SK-N-SH treated with all-trans-retinoic acid at 6 μM for 48 hours (cell line): ENCODE measurements at regions not wholly inside any gene's neighbourhood (a gene's known extent, or its start where the extent isn't known, plus 50 kb on each side); places are given as distances from the start of the nearest gene placed in this dataset.

ENCODE experiments used
- ATAC-seq: fragments of 200-7000 bp; cut with Tn5 transposase; 3 replicates; pipeline ENCODE4 v1.9.1; 2020; ENCODE audit warnings: mild to moderate bottlenecking, moderate library complexity
- ARNTL ChIP-seq: fragments of 450-650 bp; formaldehyde crosslinking; IDR thresholded peaks from 2 replicates; pipeline ENCODE4 v1.5.0; 2020; ENCODE audit warnings: low read depth, mild to moderate bottlenecking, moderate library complexity, borderline replicate concordance
- BACH2 ChIP-seq: fragments of 250-450 bp; sonication (Bioruptor Pico); IDR thresholded peaks from 2 replicates; pipeline ENCODE4 v1.9.0; 2021; ENCODE audit warnings: mild to moderate bottlenecking, borderline replicate concordance
- CREB5 ChIP-seq: fragments of 250-450 bp; sonication (Bioruptor Pico); IDR thresholded peaks from 2 replicates; pipeline ENCODE4 v1.5.1; 2020; ENCODE audit warnings: low read depth, mild to moderate bottlenecking, moderate library complexity
- CSDC2 ChIP-seq: fragments of 250-450 bp; sonication (Bioruptor Pico); IDR thresholded peaks from 2 replicates; pipeline ENCODE4 v1.5.0; 2020; ENCODE audit warnings: mild to moderate bottlenecking, moderate library complexity
- CSRNP3 ChIP-seq: fragments of 250-450 bp; sonication (Bioruptor Pico); IDR thresholded peaks from 2 replicates; pipeline ENCODE4 v1.5.1; 2021; ENCODE audit warnings: mild to moderate bottlenecking, moderate library complexity
- ESRRG ChIP-seq: fragments of 250-450 bp; sonication (Bioruptor Pico); IDR thresholded peaks from 2 replicates; pipeline ENCODE4 v1.6.1; 2021; ENCODE audit warnings: mild to moderate bottlenecking
- GLIS3 ChIP-seq: fragments of 250-450 bp; sonication (Bioruptor Pico); IDR thresholded peaks from 2 replicates; pipeline ENCODE4 v1.5.0; 2020; ENCODE audit warnings: mild to moderate bottlenecking, moderate library complexity
- ISL1 ChIP-seq: fragments of 250-450 bp; sonication (Bioruptor Pico); IDR thresholded peaks from 2 replicates; pipeline ENCODE4 v2.1.2; 2022; ENCODE audit warnings: mild to moderate bottlenecking, moderate library complexity
- OSR1 ChIP-seq: fragments of 250-450 bp; sonication (Bioruptor Pico); IDR thresholded peaks from 2 replicates; pipeline ENCODE4 v1.8.0; 2022; ENCODE audit warnings: moderate library complexity, mild to moderate bottlenecking, inconsistent platforms
- PPARA ChIP-seq: fragments of 250-450 bp; sonication (Bioruptor Pico); IDR thresholded peaks from 2 replicates; pipeline ENCODE4 v1.5.0; 2020; ENCODE audit warnings: mild to moderate bottlenecking, borderline replicate concordance
- RARB ChIP-seq: fragments of 250-450 bp; sonication (Bioruptor Pico); IDR thresholded peaks from 2 replicates; pipeline ENCODE4 v1.8.0; 2021; ENCODE audit warnings: mild to moderate bottlenecking, moderate library complexity
- SNAI2 ChIP-seq: fragments of 250-450 bp; sonication (Bioruptor Pico); IDR thresholded peaks from 2 replicates; pipeline ENCODE4 v1.5.0; 2020; ENCODE audit warnings: mild to moderate bottlenecking, moderate library complexity
- TCF4 ChIP-seq: fragments of 250-450 bp; sonication (Bioruptor Pico); IDR thresholded peaks from 2 replicates; pipeline ENCODE4 v1.8.0; 2021; ENCODE audit warnings: mild to moderate bottlenecking, moderate library complexity, borderline replicate concordance
- TOX ChIP-seq: fragments of 250-450 bp; sonication (Bioruptor Pico); IDR thresholded peaks from 2 replicates; pipeline ENCODE4 v1.8.0; 2021; ENCODE audit warnings: mild to moderate bottlenecking, moderate library complexity, borderline replicate concordance
- TSHZ2 ChIP-seq: fragments of 250-450 bp; sonication (Bioruptor Pico); IDR thresholded peaks from 2 replicates; pipeline ENCODE4 v1.5.0; 2020; ENCODE audit warnings: mild to moderate bottlenecking, moderate library complexity
- ZC3H10 ChIP-seq: fragments of 250-450 bp; sonication (Bioruptor Pico); IDR thresholded peaks from 2 replicates; pipeline ENCODE4 v1.5.1; 2021; ENCODE audit warnings: mild to moderate bottlenecking, moderate library complexity
- ZFP3 ChIP-seq: fragments of 250-450 bp; sonication (Bioruptor Pico); IDR thresholded peaks from 2 replicates; pipeline ENCODE4 v1.5.0; 2020; ENCODE audit warnings: mild to moderate bottlenecking, moderate library complexity
- ZFP30 ChIP-seq: fragments of 450-650 bp; formaldehyde crosslinking; IDR thresholded peaks from 2 replicates; pipeline ENCODE4 v1.5.0; 2022; ENCODE audit warnings: mild to moderate bottlenecking, moderate library complexity
- ZNF565 ChIP-seq: fragments of 450-650 bp; formaldehyde crosslinking; conservative IDR thresholded peaks from 2 replicates; pipeline ENCODE4 v1.5.0; 2020; ENCODE audit warnings: low read depth, mild to moderate bottlenecking, moderate library complexity
- ZNF8 ChIP-seq: fragments of 450-650 bp; formaldehyde crosslinking; IDR thresholded peaks from 2 replicates; pipeline ENCODE4 v1.5.0; 2020; ENCODE audit warnings: mild to moderate bottlenecking, moderate library complexity

GRCh38 chr5:5726401-5726800 lies 303.9 kb downstream of the ICE1 start:
- ATAC-seq, result no peak
- TF ChIP-seq SNAI2 (no peak), TSHZ2 (no peak), PPARA (CRISPR knock-in tag) (no peak), ISL1 (CRISPR knock-in tag) (no peak), GLIS3 (CRISPR knock-in tag) (no peak), ZNF565 (no peak)

DNA sequence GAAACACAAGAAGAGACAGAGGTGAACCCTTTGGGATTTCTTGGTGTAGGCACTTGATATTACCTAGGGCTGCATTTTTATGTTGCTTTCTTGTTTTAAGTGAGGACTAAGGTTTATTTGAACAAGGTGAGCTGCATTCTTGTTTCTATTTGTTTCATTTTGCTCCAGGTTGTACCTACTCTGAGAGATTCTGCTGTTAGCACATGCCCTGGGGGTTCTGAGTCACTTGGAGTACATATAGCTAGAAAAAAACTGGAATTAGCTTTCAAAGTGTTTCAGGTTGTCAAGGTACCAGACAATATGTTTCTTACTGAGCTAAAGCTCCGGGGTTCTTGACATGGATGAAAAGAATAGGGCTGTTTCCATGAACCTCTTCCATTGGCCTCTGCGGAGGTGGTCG lies 299.4 kb downstream of the ICE1 start:
- TF ChIP-seq CSRNP3, result no peak
- TF ChIP-seq TOX, result no peak
- no peak for TF ChIP-seq ZNF8 (CRISPR knock-in tag)
- ATAC-seq, result no peak

- no peak for ATAC-seq
Measured at GRCh38 chr5:5719292-5719691, 296.8 kb downstream of the ICE1 start.

GRCh38 chr5:5716665-5717064 lies 294.2 kb downstream of the ICE1 start:
- TF ChIP-seq PPARA (CRISPR knock-in tag) (no peak), ZC3H10 (CRISPR knock-in tag) (no peak), SNAI2 (no peak), TCF4 (no peak), RARB (CRISPR knock-in tag) (no peak), ZFP30 (no peak), BACH2 (CRISPR knock-in tag) (no peak), GLIS3 (CRISPR knock-in tag) (no peak), ESRRG (CRISPR knock-in tag) (no peak), ZFP3 (CRISPR knock-in tag) (no peak), TOX (no peak), OSR1 (CRISPR knock-in tag) (no peak), ZNF565 (no peak), ZNF8 (CRISPR knock-in tag) (no peak), ISL1 (CRISPR knock-in tag) (no peak)
- no peak for ATAC-seq

More at GRCh38 chr5:5719292-5719691, 296.8 kb downstream of the ICE1 start:
- TF ChIP-seq GLIS3 (CRISPR knock-in tag), result no peak
- no peak for TF ChIP-seq TCF4
- no peak for TF ChIP-seq ESRRG (CRISPR knock-in tag)
- TF ChIP-seq CSDC2 (CRISPR knock-in tag), result no peak

GRCh38 chr5:5711592-5711991 lies 289.1 kb downstream of the ICE1 start:
- TF ChIP-seq RARB (CRISPR knock-in tag) (no peak), CREB5 (CRISPR knock-in tag) (no peak), BACH2 (CRISPR knock-in tag) (no peak), CSDC2 (CRISPR knock-in tag) (no peak), ZNF565 (no peak), ARNTL (CRISPR knock-in tag) (no peak), CSRNP3 (no peak), ESRRG (CRISPR knock-in tag) (no peak)
- ATAC-seq, result no peak; the same call in 2 of the 3 replicates
